GM08714 (cell line): ENCODE measurements at regions not wholly inside any gene's neighbourhood (a gene's known extent, or its start where the extent isn't known, plus 50 kb on each side); places are given as distances from the start of the nearest gene placed in this dataset.
"Not testable (repeated sequence)": the region's sequence is repeated elsewhere in the genome, so short reads cannot be mapped to it uniquely, and the experiment has no call there.

Experiments used
- H3K4me3 ChIP-seq: fragments of 200-500 bp; sonication (Bioruptor generic); 2 replicates; pipeline ENCODE4 v1.5.1; 2014; ENCODE audit warnings: mild to moderate bottlenecking, low read length, inconsistent platforms
- ZNF274 ChIP-seq: IDR thresholded peaks from 2 replicates; pipeline ENCODE4 v1.6.1; 2012; ENCODE audit warnings: mild to moderate bottlenecking, low read depth, low read length

- H3K4me3 ChIP-seq = no peak overlapping the region
- TF ChIP-seq ZNF274 = no peak
Measured at GRCh38 chr6:21870076-21870730, 276.7 kb downstream of the SOX4 start.

DNA sequence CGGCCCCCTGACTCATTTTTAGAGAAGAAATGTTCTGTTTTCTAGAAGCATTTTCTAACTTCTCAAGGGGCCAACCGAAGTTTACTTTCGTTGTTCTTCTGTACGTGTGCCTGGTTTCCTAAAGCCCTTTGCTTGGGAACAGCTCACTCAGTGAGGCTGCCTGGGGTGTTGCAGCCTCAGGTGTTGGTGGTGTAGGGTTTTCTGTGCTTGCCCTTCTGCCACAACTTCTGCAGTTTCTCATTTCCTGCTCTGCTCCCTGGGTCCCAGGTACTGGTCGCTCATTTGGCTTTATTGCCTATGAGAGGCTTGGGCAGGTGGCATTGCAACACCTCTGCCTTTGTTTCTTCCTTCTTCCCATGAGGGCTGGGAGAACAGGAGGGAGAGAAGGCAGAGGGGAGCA, 278.3 kb downstream of the SOX4 start:
- no peak overlapping the region for H3K4me3 ChIP-seq
- TF ChIP-seq ZNF274 = no peak

DNA sequence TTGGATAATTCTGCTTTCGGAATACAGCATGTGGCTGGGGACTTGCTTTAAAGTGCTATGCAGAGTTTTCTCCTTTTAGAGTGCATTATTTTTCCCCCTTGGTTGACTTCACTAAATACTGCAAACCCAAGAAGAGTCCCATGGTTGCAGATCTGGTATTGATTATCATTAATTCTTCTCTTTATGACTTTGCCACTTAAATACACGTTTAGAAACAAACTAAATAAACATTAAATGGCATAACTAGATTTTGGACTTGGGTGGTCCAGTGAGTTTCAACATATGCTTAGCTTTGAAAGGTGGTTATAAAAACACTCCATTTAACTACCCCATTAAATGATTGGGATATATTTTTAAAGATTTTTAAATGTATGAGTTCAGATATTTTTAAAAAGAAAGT, 279.2 kb downstream of the SOX4 start:
- no peak overlapping the region for H3K4me3 ChIP-seq
- TF ChIP-seq ZNF274 = no peak

DNA sequence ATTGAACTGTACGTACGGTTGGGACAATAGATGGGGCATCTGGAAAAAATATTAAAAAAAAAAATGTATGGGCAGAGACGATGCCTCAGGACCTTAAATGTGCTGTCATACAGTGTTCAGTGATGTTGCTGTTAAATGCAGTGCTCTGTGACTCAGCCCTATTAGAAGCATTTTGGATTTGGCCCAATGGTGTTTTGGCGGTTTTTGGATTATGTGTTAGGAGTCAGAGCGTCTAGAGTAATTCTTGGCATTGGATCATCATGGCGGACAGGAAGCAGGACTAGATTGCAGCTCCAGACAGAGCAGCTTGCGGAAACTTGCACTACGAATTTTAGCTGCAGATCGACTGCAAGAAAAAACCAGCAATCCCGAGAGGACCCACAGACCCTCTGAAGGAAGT, 280.0 kb downstream of the SOX4 start:
- no peak overlapping the region for H3K4me3 ChIP-seq
- no peak for TF ChIP-seq ZNF274

GRCh38 chr6:21874372-21874771, 280.8 kb downstream of the SOX4 start:
- no peak for TF ChIP-seq ZNF274
- no peak overlapping the region for H3K4me3 ChIP-seq

DNA sequence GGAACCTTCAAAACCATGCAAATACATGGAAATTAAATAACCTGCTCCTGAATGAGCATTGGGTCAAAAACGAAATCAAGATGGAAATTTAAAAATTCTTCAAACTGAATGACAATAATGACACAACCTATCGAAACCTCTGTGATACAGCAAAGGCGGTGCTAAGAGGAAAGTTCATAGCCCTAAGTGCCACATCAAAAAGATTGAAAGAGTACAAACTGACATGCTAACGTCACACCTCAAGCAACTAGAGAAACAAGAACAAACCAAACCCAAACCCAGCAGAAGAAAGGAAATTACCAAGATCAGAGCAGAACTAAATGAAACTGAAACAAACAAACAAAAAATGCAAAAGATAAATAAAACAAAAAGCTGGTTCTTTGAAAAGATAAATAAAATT, 283.5 kb downstream of the SOX4 start:
- H3K4me3 ChIP-seq = not testable (repeated sequence)

- H3K4me3 ChIP-seq = not testable (repeated sequence)
Measured at GRCh38 chr6:21880249-21880648, 286.7 kb downstream of the SOX4 start.

GRCh38 chr6:21881969-21882465, 288.5 kb downstream of the SOX4 start:
- no peak for TF ChIP-seq ZNF274
- no peak overlapping the region for H3K4me3 ChIP-seq

DNA sequence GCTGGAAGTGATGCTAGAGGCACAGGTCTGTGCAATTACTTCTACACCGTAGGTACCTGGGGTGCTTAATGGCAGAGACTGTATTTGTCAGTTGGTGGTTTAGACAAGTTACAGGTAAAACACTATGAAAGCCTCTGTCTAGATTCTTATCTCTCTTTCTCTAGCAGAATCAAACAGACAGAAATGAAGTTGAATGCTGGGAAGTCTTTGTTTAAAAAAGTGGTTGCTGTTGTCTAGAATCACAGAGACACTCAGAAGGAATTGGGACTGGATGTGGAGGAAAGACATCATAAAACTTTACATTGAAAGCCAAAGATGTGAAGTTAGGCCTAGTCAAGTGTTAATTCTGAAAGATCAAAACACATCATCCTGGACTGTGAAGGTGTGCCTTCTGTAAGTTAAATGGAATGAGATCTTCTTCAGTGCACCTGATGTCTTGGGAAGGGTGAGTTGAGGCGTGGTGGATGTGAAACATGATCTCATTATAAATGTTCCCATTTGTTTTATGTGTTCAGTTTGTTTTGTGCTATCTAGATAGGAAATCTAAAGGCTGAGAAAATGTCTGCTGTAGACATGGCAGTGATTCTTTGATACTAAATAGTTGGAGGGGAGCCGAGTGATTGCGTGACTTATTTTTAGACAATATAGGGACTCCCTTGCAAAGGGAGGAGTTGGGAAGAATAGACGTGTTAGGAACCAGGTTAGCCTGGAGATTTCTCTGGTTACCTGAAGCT, 290.2 kb downstream of the SOX4 start:
- no peak for TF ChIP-seq ZNF274
- no peak overlapping the region for H3K4me3 ChIP-seq

DNA sequence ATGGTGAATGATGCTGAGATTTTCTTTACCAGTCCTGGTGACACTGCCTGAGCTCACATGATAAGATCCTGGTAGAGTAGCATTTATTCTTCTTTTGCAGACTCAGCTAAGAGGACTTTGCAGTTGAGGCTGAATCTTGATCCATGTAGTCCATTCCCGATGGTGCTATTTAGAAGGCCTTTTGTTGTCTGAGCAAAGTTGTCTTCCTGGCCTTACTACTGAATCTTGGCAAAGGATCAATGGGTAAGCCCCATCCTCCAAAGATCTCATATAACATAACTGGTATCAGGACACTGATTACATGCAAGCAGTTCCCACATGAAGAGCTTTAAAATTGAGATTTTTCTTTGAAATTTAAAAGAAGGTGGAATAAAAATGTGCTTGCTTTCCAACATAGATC, 291.6 kb downstream of the SOX4 start:
- no peak for TF ChIP-seq ZNF274
- no peak overlapping the region for H3K4me3 ChIP-seq

DNA sequence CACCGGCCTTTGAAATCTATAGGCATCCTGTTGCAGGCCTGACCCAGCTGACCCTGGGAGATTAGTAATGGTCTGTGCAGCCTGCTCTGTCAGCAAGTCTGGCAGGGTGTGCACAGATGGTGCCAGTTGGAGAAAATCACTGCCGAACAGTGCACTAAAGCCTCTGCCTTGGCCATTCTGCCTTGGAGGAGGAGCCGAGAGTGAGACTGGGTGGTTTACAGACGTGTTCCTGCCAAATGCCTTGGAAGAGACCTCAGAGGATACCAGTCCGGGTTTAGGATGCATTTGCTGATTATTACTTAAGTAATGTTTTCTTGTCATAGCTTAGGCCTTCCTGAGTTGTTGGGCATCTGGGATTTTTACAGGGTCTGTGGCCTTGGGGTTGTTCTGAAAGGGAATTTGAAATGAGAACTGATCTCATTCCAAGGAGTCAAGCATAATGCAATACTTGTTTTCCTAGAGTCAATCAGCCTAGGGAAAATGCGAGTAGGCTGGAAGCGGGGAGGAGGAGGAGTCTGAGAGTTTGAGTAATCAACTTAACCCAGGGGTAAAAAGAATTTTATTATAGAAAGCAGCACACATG, 292.1 kb downstream of the SOX4 start:
- TF ChIP-seq ZNF274 = no peak
- H3K4me3 ChIP-seq = no peak overlapping the region

DNA sequence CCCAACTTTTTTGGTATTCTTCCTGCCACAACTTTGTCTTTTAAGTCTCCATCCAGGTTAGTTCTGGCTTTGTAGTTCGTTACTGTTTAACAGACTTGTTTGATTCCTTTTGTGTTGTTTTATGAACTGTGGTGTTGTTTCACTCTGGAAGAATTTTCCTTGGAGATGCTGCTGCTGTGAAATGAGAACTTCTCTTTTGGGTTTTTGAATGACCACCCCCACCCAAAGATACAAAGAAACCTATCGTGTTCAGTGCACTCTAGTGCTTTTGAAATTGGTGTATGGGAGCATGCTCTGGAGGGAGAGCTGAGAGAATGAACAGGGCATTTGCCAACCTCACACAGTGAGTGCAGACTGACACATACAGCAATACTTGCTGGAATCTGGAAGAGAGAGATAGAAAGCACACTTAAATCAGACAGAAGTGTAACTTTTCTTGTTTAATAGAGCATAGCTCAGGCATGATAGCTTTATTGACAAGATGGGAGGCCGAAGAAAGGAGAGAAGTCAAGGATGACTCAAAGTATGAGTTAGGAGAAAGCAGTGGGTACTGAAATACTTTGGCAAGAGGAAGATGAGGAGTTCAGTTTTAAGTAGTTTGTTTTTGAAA, 293.1 kb downstream of the SOX4 start:
- no peak overlapping the region for H3K4me3 ChIP-seq
- no peak for TF ChIP-seq ZNF274

- no peak for TF ChIP-seq ZNF274
- H3K4me3 ChIP-seq = no peak overlapping the region
Measured at GRCh38 chr6:21887231-21888185, 294.0 kb downstream of the SOX4 start.

GRCh38 chr6:21891080-21891479, 297.5 kb downstream of the SOX4 start:
- TF ChIP-seq ZNF274 = no peak
- H3K4me3 ChIP-seq = no peak overlapping the region
